Left ventricle myocardium inferior (tissue), 1 donor: ENCODE measurements at regions not wholly inside any gene's neighbourhood (a gene's known extent, or its start where the extent isn't known, plus 50 kb on each side); places are given as distances from the start of the nearest gene placed in this dataset.

Experiments
- DNase-seq: peaks from one replicate; pipeline ENCODE4 v3.0.0-alpha.2; 2020
- H3K27ac ChIP-seq: fragments of 200-600 bp; replicated peaks from 2 replicates; pipeline ENCODE4 v1.8.0; 2021
- H3K27me3 ChIP-seq: fragments of 200-600 bp; 2 replicates; pipeline ENCODE4 v1.8.0; 2021; ENCODE audit warnings: low read depth
- H3K36me3 ChIP-seq: fragments of 200-600 bp; 2 replicates; pipeline ENCODE4 v1.8.0; 2021
- H3K4me1 ChIP-seq: fragments of 200-600 bp; 2 replicates; pipeline ENCODE4 v1.8.0; 2021
- H3K4me3 ChIP-seq: fragments of 200-600 bp; 2 replicates; pipeline ENCODE4 v1.8.0; 2021; ENCODE audit warnings: mild to moderate bottlenecking, moderate library complexity
- H3K9me3 ChIP-seq: fragments of 200-600 bp; replicated peaks from 2 replicates; pipeline ENCODE4 v1.8.0; 2021
- CTCF ChIP-seq: fragments of 200-600 bp; IDR thresholded peaks from 2 replicates; pipeline ENCODE4 v1.8.0; 2021; ENCODE audit warnings: antibody characterized with exemption, mild to moderate bottlenecking, borderline replicate concordance
- intact Hi-C: fragments of 100-400 bp; cut with micrococcal nuclease; formaldehyde crosslinking; loops from one replicate; pipeline ENCODE4 v1.11.0; 2022
- donor health status: DM: no; HTN: yes; CAD: no; lungs with severe emphysema.

GRCh38 chr7:155922067-155922816 is 110.0 kb upstream of the SHH start:
- H3K9me3 ChIP-seq, result peaks cover under 1% of the 10 kb centered on the region
- H3K36me3 ChIP-seq, result no peaks in the 10 kb centered on the region
- no peak overlapping the region for H3K27ac ChIP-seq
- H3K4me1 ChIP-seq, result no peaks in the 10 kb centered on the region
- no peak for TF ChIP-seq CTCF
- H3K4me3 ChIP-seq, result no peak overlapping the region
- DNase-seq, result no peak
- intact Hi-C loops, result no loop called here
- peaks cover 57% of the 10 kb centered on the region for H3K27me3 ChIP-seq

GRCh38 chr7:155921804-155922066 is 109.5 kb upstream of the SHH start:
- DNase-seq, result no peak
- H3K27ac ChIP-seq, result no peak overlapping the region
- H3K27me3 ChIP-seq, result peaks cover 54% of the 10 kb centered on the region
- no peaks in the 10 kb centered on the region for H3K36me3 ChIP-seq
- H3K4me1 ChIP-seq, result no peaks in the 10 kb centered on the region
- no peaks in the 10 kb centered on the region for H3K9me3 ChIP-seq
- H3K4me3 ChIP-seq, result no peak overlapping the region
- no peak for TF ChIP-seq CTCF
- intact Hi-C loops, result no loop called here

- Histone ChIP-seq H3K9me3 (no peaks in the 10 kb centered on the region), H3K4me1 (no peaks in the 10 kb centered on the region), H3K36me3 (no peaks in the 10 kb centered on the region), H3K27me3 (peaks cover 51% of the 10 kb centered on the region), H3K4me3 (no peak overlapping the region), H3K27ac (no peak overlapping the region)
- no peak for DNase-seq
- TF ChIP-seq CTCF, result no peak
- intact Hi-C loops, result no loop called here
Measured at GRCh38 chr7:155921086-155921803, 109.0 kb upstream of the SHH start.

GRCh38 chr7:155920068-155920461 is 107.8 kb upstream of the SHH start:
- Histone ChIP-seq H3K27ac (no peak overlapping the region), H3K27me3 (peaks cover 39% of the 10 kb centered on the region), H3K9me3 (no peaks in the 10 kb centered on the region), H3K36me3 (no peaks in the 10 kb centered on the region), H3K4me1 (no peaks in the 10 kb centered on the region), H3K4me3 (no peak overlapping the region)
- TF ChIP-seq CTCF, result no peak
- intact Hi-C loops, result no loop called here
- no peak for DNase-seq

GRCh38 chr7:155919391-155920067 is 107.3 kb upstream of the SHH start:
- intact Hi-C loops, result no loop called here
- DNase-seq, result no peak
- no peak overlapping the region for H3K27ac ChIP-seq
- H3K4me3 ChIP-seq, result no peak overlapping the region
- no peaks in the 10 kb centered on the region for H3K9me3 ChIP-seq
- no peaks in the 10 kb centered on the region for H3K4me1 ChIP-seq
- peaks cover 36% of the 10 kb centered on the region for H3K27me3 ChIP-seq
- H3K36me3 ChIP-seq, result no peaks in the 10 kb centered on the region
- no peak for TF ChIP-seq CTCF
